ENCODE measurements at regions not wholly inside any gene's neighbourhood (a gene's known extent, or its start where the extent isn't known, plus 50 kb on each side); places are given as distances from the start of the nearest gene placed in this dataset.

- no peak for DNase-seq (ENCODE audit: low read depth)
- H3K4me3 ChIP-seq (ENCODE audit: low read length): no peak overlapping the region
- no peak for TF ChIP-seq CTCF (conservative IDR thresholded peaks at IDR 0.05; ENCODE audit: low read depth, low read length)
These were observed 95.7 kb upstream of the OSR1 start for GRCh38 chr2:19454125-19454524.

GRCh38 chr2:19442731-19443130 is 84.3 kb upstream of the OSR1 start:
- H3K4me3 ChIP-seq (ENCODE audit: low read length): no peak overlapping the region
- TF ChIP-seq CTCF (conservative IDR thresholded peaks at IDR 0.05; ENCODE audit: low read depth, low read length): no peak

DNA sequence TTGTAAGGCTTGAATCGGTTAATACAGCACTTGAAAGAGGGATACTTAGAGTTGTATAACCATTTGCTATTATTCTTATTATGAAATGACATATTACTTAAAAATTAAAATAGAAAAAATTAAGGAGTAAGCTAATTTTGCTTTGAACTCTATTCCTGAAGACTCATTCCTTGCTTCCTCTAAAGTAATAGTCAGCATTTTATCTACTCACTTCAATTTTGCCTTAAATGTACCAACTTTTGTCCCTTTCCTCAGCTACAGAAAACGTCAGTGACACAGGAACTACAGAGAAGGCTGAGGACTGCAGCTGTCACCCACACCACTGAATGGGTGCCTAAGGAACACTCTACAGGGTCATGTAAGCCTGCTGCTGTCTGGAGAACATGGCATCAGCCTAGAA is 80.7 kb upstream of the OSR1 start:
- no peak for TF ChIP-seq CTCF (conservative IDR thresholded peaks at IDR 0.05; ENCODE audit: low read depth, low read length)
- H3K4me3 ChIP-seq (ENCODE audit: low read length): no peak overlapping the region
- no peak for DNase-seq (ENCODE audit: low read depth)

More at GRCh38 chr2:19442731-19443130, 84.3 kb upstream of the OSR1 start:
- no peak for DNase-seq (ENCODE audit: low read depth)

- H3K4me3 ChIP-seq (ENCODE audit: low read length): no peak overlapping the region
- DNase-seq (ENCODE audit: low read depth): no peak
- TF ChIP-seq CTCF (conservative IDR thresholded peaks at IDR 0.05; ENCODE audit: low read depth, low read length): no peak
These were observed 77.4 kb upstream of the OSR1 start for GRCh38 chr2:19435815-19436214.

GRCh38 chr2:19434413-19434812 is 76.0 kb upstream of the OSR1 start:
- no peak overlapping the region for H3K4me3 ChIP-seq (ENCODE audit: low read length)
- no peak for DNase-seq (ENCODE audit: low read depth)
- TF ChIP-seq CTCF (conservative IDR thresholded peaks at IDR 0.05; ENCODE audit: low read depth, low read length): no peak

GRCh38 chr2:19426941-19427340 is 68.5 kb upstream of the OSR1 start:
- H3K4me3 ChIP-seq (ENCODE audit: low read length): no peak overlapping the region
- no peak for DNase-seq (ENCODE audit: low read depth)
- TF ChIP-seq CTCF (conservative IDR thresholded peaks at IDR 0.05; ENCODE audit: low read depth, low read length): no peak

DNA sequence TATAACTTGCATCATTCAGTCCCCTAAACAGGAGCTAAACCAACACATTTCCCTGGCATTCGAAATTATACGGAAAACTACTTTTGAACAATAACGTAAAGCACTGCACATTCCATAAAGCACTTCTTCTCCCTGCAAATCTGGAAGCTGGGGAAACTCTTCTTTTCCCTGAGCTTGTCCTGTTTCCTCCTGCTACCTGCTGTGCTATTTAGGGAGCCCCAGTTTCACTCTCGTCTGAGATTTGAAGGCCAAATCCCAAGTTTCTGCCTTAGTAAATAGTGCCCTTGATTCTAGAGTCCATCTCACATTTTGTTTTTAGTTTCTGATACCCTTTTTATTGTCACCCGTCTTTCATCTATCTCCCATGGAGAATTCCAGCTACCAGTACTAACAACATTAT is 67.7 kb upstream of the OSR1 start:
- no peak for TF ChIP-seq CTCF (conservative IDR thresholded peaks at IDR 0.05; ENCODE audit: low read depth, low read length)
- DNase-seq (ENCODE audit: low read depth): no peak
- H3K4me3 ChIP-seq (ENCODE audit: low read length): no peak overlapping the region

All from retinal pigment epithelial cell (primary cell).